ENCODE measurements at regions not wholly inside any gene's neighbourhood (a gene's known extent, or its start where the extent isn't known, plus 50 kb on each side); places are given as distances from the start of the nearest gene placed in this dataset.

GRCh38 chr3:63168179-63168578, 109.9 kb upstream of the SYNPR start:
- Mint-ChIP-seq H3K36me3 (ENCODE audit: low read depth) (no peaks in the 10 kb centered on the region), H3K27ac (no peak overlapping the region), H3K4me3 (no peak overlapping the region), H3K27me3 (no peaks in the 10 kb centered on the region), H3K9me3 (peaks cover 3% of the 10 kb centered on the region), H3K4me1 (no peaks in the 10 kb centered on the region)
- intact Hi-C loops (cut with micrococcal nuclease), result no loop called here
- ChIA-PET POLR2A (no interaction called here), CTCF (no interaction called here)
- no peak for DNase-seq
- no peak for ATAC-seq (ENCODE audit: low read depth)
- TF ChIP-seq, protein P1, sequence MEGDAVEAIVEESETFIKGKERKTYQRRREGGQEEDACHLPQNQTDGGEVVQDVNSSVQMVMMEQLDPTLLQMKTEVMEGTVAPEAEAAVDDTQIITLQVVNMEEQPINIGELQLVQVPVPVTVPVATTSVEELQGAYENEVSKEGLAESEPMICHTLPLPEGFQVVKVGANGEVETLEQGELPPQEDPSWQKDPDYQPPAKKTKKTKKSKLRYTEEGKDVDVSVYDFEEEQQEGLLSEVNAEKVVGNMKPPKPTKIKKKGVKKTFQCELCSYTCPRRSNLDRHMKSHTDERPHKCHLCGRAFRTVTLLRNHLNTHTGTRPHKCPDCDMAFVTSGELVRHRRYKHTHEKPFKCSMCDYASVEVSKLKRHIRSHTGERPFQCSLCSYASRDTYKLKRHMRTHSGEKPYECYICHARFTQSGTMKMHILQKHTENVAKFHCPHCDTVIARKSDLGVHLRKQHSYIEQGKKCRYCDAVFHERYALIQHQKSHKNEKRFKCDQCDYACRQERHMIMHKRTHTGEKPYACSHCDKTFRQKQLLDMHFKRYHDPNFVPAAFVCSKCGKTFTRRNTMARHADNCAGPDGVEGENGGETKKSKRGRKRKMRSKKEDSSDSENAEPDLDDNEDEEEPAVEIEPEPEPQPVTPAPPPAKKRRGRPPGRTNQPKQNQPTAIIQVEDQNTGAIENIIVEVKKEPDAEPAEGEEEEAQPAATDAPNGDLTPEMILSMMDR (IDR thresholded peaks at IDR 0.05), result no peak

- Mint-ChIP-seq H3K4me1 (no peaks in the 10 kb centered on the region), H3K27me3 (no peaks in the 10 kb centered on the region), H3K9me3 (peaks cover 10% of the 10 kb centered on the region), H3K27ac (no peak overlapping the region), H3K36me3 (ENCODE audit: low read depth) (no peaks in the 10 kb centered on the region), H3K4me3 (no peak overlapping the region)
- ChIA-PET CTCF (no interaction called here), POLR2A (no interaction called here)
- intact Hi-C loops (cut with micrococcal nuclease), result no loop called here
- ATAC-seq (ENCODE audit: low read depth), result no peak
- no peak for DNase-seq
- TF ChIP-seq, protein P1 (IDR thresholded peaks at IDR 0.05), result no peak
Observed at GRCh38 chr3:63179862-63180522, 98.1 kb upstream of the SYNPR start.

DNA sequence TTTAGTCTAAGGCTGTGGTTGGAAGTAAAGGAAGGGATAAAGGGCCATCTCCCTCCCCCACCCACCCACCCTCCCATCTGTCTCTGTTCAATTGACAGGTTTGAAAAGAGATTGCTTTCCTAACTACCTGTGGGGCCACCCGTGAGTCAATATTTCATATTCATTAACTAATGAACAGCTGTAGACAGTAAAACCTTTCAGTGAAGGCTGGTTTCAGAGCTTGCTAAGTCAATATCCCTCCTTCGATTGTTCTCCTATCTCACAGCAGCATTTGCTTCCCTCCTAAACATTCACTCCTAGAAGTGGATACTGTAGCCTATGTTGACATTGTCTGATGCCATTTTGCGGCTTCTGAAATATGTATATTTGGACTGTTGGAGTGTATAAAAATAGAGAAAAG, 85.9 kb upstream of the SYNPR start:
- POLR2A ChIA-PET, result no interaction called here
- Mint-ChIP-seq H3K4me1 (no peaks in the 10 kb centered on the region), H3K27ac (no peak overlapping the region), H3K36me3 (ENCODE audit: low read depth) (no peaks in the 10 kb centered on the region), H3K27me3 (peaks cover 5% of the 10 kb centered on the region), H3K4me3 (no peak overlapping the region), H3K9me3 (no peaks in the 10 kb centered on the region)
- TF ChIP-seq, protein P1 (IDR thresholded peaks at IDR 0.05), result no peak
- DNase-seq (no peak), ATAC-seq (ENCODE audit: low read depth) (no peak)
- intact Hi-C loops (cut with micrococcal nuclease), result loop anchor here (2.0 to 5.0 kb wide), 2 partner anchors 320 to 527 kb away; no protein-coding TSS in a partner anchor
- CTCF ChIA-PET, result no interaction called here

DNA sequence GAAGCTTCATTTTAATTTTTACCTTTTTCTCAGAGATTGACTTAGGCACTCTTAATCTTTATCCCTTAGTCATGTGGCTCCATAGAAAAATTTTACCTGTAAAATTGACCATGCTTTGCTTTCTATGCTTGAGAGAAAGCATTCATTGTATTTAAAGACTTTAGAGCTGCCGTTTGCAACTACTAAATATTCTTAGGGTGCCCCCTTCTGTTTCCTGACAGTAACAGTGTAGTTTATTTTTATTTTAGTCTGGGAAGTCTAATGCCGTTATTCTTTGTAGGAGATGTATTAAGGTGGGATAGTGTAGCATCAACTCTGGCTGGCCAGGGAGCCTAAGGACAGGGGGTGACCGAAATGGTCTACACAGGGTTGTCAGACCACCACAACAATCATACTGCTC, 84.5 kb upstream of the SYNPR start:
- Mint-ChIP-seq H3K27me3 (peaks cover 5% of the 10 kb centered on the region), H3K4me3 (no peak overlapping the region), H3K36me3 (ENCODE audit: low read depth) (no peaks in the 10 kb centered on the region), H3K27ac (no peak overlapping the region), H3K9me3 (no peaks in the 10 kb centered on the region), H3K4me1 (no peaks in the 10 kb centered on the region)
- POLR2A ChIA-PET, result no interaction called here
- CTCF ChIA-PET, result no interaction called here
- intact Hi-C loops (cut with micrococcal nuclease), result loop anchor here (2.0 to 5.0 kb wide), 3 partner anchors 321 to 571 kb away; no protein-coding TSS in a partner anchor
- TF ChIP-seq, protein P1 (IDR thresholded peaks at IDR 0.05), result no peak
- no peak for ATAC-seq (ENCODE audit: low read depth)
- no peak for DNase-seq

- H3K4me3 Mint-ChIP-seq, result no peak overlapping the region
- DNase-seq, result no peak
- H3K4me1 Mint-ChIP-seq, result no peaks in the 10 kb centered on the region
- no peaks in the 10 kb centered on the region for H3K36me3 Mint-ChIP-seq (ENCODE audit: low read depth)
- intact Hi-C loops (cut with micrococcal nuclease), result no loop called here
- TF ChIP-seq, protein P1 (IDR thresholded peaks at IDR 0.05), result no peak
- H3K27ac Mint-ChIP-seq, result no peak overlapping the region
- no peak for ATAC-seq (ENCODE audit: low read depth)
- H3K9me3 Mint-ChIP-seq, result no peaks in the 10 kb centered on the region
- POLR2A ChIA-PET, result no interaction called here
- no peaks in the 10 kb centered on the region for H3K27me3 Mint-ChIP-seq
- CTCF ChIA-PET, result no interaction called here
Observed at GRCh38 chr3:63199606-63200005, 78.5 kb upstream of the SYNPR start.
